ENCODE measurements at regions not wholly inside any gene's neighbourhood (a gene's known extent, or its start where the extent isn't known, plus 50 kb on each side); places are given as distances from the start of the nearest gene placed in this dataset.

GRCh38 chr12:24057920-24058476 is 108.5 kb upstream of the SOX5 start:
- Histone ChIP-seq H3K9me1 (ENCODE audit: control insufficient read depth, insufficient read depth, low read length) (no peaks in the 10 kb centered on the region), H3K9ac (ENCODE audit: insufficient read depth in 1 of 2, low read depth in 2 of 2, low read length in 2 of 2) (no peak overlapping the region), H3K9me3 (replicated peaks; ENCODE audit: control insufficient read depth, insufficient read depth, low read depth, low read length) (no peaks in the 10 kb centered on the region; the same call in 1 of the 2 replicates), H3K27ac (ENCODE audit: extremely low read depth, low read depth, low read length) (no peak overlapping the region), H2AFZ (ENCODE audit: low read depth, low read length) (no peak overlapping the region), H3K27me3 (ENCODE audit: control insufficient read depth in 2 of 2, insufficient read depth in 2 of 2, low read length in 2 of 2) (no peaks in the 10 kb centered on the region), H4K20me1 (replicated peaks; ENCODE audit: control insufficient read depth, insufficient read depth, low read length) (no peaks in the 10 kb centered on the region), H3K4me2 (ENCODE audit: insufficient read depth, low read length) (no peak overlapping the region), H3K4me3 (no peak overlapping the region), H3K4me1 (replicated peaks in 1 of 2; ENCODE audit: control insufficient read depth in 2 of 2, insufficient read depth in 2 of 2, low read length in 2 of 2) (no peaks in the 10 kb centered on the region), H3K36me3 (ENCODE audit: control insufficient read depth, insufficient read depth, low read length) (no peaks in the 10 kb centered on the region), H3K79me2 (ENCODE audit: control insufficient read depth, insufficient read depth, low read length) (no peaks in the 10 kb centered on the region)
- FAIRE-seq (no peak), ATAC-seq (no peak), DNase-seq (ENCODE audit: extremely low read depth in 1 of 4, low spot score in 3 of 4) (no peak)
- WGBS (ENCODE audit: insufficient coverage, low coverage, missing lambda C conversion rate): 9% methylated on average over 4 of the region's 4 CpGs
- ChIA-PET POLR2A (no interaction called here), CTCF (ENCODE audit: low intra/inter-chr PET ratio) (no interaction called here)
- in situ Hi-C loops (cut with MboI) (no loop called here), intact Hi-C loops (cut with micrococcal nuclease) (no loop called here)
- no TSS peak for BruUV-seq (replicated peaks)
- TF ChIP-seq ZNF41 (CRISPR knock-in tag; conservative IDR thresholded peaks at IDR 0.05): no peak
- no peak for TF ChIP-seq SLC30A9 (CRISPR knock-in tag; IDR thresholded peaks at IDR 0.05)
- TF ChIP-seq ZNF384 (IDR thresholded peaks at IDR 0.05; ENCODE audit: low read depth, low read length): no peak
- no peak for TF ChIP-seq ATF7 (IDR thresholded peaks at IDR 0.05)
- no peak for TF ChIP-seq ZNF408 (CRISPR knock-in tag; IDR thresholded peaks at IDR 0.05; ENCODE audit: low read depth)
- TF ChIP-seq SIX5 (IDR thresholded peaks at IDR 0.05; ENCODE audit: borderline replicate concordance in 1 of 2, insufficient read depth in 1 of 2, low read depth in 1 of 2, low read length in 2 of 2): no peak
- TF ChIP-seq ZNF140 (CRISPR knock-in tag; IDR thresholded peaks at IDR 0.05): no peak
- no peak for TF ChIP-seq ZNF311 (CRISPR knock-in tag; IDR thresholded peaks at IDR 0.05)
- TF ChIP-seq IRF9 (tag; IDR thresholded peaks at IDR 0.05): no peak
- TF ChIP-seq, protein P1, sequence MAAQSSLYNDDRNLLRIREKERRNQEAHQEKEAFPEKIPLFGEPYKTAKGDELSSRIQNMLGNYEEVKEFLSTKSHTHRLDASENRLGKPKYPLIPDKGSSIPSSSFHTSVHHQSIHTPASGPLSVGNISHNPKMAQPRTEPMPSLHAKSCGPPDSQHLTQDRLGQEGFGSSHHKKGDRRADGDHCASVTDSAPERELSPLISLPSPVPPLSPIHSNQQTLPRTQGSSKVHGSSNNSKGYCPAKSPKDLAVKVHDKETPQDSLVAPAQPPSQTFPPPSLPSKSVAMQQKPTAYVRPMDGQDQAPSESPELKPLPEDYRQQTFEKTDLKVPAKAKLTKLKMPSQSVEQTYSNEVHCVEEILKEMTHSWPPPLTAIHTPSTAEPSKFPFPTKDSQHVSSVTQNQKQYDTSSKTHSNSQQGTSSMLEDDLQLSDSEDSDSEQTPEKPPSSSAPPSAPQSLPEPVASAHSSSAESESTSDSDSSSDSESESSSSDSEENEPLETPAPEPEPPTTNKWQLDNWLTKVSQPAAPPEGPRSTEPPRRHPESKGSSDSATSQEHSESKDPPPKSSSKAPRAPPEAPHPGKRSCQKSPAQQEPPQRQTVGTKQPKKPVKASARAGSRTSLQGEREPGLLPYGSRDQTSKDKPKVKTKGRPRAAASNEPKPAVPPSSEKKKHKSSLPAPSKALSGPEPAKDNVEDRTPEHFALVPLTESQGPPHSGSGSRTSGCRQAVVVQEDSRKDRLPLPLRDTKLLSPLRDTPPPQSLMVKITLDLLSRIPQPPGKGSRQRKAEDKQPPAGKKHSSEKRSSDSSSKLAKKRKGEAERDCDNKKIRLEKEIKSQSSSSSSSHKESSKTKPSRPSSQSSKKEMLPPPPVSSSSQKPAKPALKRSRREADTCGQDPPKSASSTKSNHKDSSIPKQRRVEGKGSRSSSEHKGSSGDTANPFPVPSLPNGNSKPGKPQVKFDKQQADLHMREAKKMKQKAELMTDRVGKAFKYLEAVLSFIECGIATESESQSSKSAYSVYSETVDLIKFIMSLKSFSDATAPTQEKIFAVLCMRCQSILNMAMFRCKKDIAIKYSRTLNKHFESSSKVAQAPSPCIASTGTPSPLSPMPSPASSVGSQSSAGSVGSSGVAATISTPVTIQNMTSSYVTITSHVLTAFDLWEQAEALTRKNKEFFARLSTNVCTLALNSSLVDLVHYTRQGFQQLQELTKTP (IDR thresholded peaks at IDR 0.05; ENCODE audit: low read depth in 1 of 2, partially characterized antibody in 2 of 2): no peak
- no peak for TF ChIP-seq ZNF212 (CRISPR knock-in tag; IDR thresholded peaks at IDR 0.05)
- no peak for TF ChIP-seq RFX7 (CRISPR knock-in tag; IDR thresholded peaks at IDR 0.05)
- TF ChIP-seq ZNF583 (CRISPR knock-in tag; IDR thresholded peaks at IDR 0.05): no peak
